ENCODE measurements at regions not wholly inside any gene's neighbourhood (a gene's known extent, or its start where the extent isn't known, plus 50 kb on each side); places are given as distances from the start of the nearest gene placed in this dataset.

DNA sequence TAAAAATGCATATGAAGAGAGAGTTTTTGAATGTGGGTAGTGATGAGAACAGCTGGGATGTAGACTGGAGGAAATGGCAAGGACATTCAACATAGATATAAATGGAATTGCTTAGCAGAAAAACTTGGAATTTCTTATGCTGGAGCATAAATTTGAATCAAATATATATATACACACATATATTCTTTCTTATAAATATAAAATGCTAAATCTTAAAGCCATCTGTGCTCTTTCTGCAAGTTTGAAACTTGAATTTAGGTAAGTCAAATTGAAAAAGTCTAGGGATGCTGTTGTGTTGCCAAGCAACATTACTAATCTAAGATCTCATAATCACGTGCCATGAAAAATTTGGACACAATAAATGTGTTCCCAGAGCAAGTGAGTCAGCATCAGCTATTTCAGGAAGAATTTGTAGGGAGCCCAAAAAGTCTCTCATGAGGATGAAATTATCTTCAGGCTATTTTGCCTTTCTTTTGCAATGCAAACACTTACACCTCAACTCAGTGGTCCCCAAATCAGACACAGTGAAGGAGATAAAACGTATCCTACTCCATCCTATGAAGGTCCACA, 58.4 kb upstream of the ALDH1A1 start:
- no peak overlapping the region for H3K4me3 ChIP-seq (ENCODE audit: control insufficient read depth, low read depth, low read length)
- TF ChIP-seq, protein P1, sequence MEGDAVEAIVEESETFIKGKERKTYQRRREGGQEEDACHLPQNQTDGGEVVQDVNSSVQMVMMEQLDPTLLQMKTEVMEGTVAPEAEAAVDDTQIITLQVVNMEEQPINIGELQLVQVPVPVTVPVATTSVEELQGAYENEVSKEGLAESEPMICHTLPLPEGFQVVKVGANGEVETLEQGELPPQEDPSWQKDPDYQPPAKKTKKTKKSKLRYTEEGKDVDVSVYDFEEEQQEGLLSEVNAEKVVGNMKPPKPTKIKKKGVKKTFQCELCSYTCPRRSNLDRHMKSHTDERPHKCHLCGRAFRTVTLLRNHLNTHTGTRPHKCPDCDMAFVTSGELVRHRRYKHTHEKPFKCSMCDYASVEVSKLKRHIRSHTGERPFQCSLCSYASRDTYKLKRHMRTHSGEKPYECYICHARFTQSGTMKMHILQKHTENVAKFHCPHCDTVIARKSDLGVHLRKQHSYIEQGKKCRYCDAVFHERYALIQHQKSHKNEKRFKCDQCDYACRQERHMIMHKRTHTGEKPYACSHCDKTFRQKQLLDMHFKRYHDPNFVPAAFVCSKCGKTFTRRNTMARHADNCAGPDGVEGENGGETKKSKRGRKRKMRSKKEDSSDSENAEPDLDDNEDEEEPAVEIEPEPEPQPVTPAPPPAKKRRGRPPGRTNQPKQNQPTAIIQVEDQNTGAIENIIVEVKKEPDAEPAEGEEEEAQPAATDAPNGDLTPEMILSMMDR (IDR thresholded peaks at IDR 0.05; ENCODE audit: control insufficient read depth, insufficient read depth, low read depth, low read length, missing control alignments) = no peak
- peak; percentile 61 for DNase-seq (ENCODE audit: low read depth)

DNA sequence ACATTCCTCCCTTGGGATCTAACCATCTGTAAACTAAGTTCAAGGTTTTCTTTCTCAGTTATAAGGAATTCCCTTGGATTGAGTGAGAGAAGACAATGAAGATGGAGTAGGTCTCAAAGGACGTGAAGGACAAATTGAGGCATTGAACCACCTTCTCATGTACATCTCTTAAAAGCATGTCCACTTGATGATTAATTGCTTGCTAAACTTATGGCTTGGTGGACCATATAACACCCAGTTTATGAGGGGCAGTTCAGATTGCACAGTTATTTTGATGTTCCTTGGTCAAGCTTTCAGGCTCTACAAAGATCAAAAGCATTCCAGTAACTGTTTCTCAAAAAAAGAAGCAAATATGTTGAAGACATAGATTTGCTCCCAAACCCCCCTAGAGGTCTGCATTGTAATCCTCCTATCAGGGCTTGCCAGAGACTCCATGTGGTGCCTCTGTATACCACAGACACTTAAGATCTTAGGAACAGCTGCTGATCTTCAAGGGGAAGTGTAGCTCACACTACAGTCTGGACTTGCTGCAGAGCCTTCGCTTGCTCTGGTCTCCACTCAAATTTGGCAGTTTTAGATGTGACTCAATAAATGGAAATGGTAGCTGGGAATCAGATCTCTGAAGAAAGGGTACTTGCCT, 56.9 kb upstream of the ALDH1A1 start:
- no peak for DNase-seq (ENCODE audit: low read depth)
- no peak overlapping the region for H3K4me3 ChIP-seq (ENCODE audit: control insufficient read depth, low read depth, low read length)
- TF ChIP-seq, protein P1 (IDR thresholded peaks at IDR 0.05; ENCODE audit: control insufficient read depth, insufficient read depth, low read depth, low read length, missing control alignments) = no peak

DNA sequence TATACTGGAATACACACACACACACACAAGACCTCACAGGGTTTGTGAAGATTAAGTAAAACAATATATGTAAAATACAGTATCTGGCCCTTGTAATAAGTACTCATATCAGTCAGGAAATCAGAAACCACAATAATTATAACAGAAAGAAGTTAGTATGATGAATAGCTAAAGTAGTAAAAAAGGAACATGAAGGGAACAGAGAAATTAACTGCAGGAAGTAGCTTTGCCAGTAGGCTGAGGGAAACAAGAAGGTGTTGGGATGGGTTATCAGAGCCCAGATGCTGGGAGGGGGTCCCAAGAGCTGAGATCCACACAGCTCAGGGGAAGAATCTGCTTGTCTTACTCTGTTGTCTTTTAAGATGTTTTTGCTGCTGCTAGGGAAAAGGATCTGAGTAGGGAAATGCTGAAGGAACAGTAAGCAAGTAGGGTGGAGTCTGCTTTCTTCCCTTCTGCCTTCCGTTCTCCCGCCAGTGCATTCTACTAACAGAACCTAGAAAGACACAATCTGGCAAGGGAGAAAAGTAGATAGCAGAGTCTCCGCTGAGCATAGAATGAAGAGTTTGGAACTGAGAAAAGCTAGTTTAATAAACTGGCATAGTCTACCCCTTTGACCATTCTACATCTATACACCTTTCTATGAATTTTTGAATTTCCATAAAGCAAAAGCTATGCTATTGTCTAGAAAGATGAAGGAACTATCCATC, 55.3 kb upstream of the ALDH1A1 start:
- TF ChIP-seq, protein P1 (IDR thresholded peaks at IDR 0.05; ENCODE audit: control insufficient read depth, insufficient read depth, low read depth, low read length, missing control alignments) = no peak
- DNase-seq (ENCODE audit: low read depth) = no peak
- no peak overlapping the region for H3K4me3 ChIP-seq (ENCODE audit: control insufficient read depth, low read depth, low read length)

DNA sequence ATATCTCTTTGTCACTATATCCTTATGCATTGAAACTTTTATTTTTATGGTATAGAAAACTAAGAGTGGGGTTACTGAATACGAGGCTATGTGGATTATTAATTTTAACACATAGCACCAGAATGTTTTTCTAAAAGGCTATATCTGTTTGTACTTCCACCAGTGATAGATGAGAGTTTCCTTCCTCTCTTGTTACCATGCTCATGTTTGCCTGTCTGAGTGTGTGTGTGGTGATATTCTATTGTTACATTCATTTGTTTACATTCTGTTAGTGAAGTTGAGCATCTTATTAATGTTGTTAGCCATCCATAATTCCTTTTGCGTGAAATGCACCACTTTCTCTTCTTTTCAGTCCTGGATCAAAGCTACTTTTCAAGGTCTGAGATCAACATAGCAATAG, 54.1 kb upstream of the ALDH1A1 start:
- DNase-seq (ENCODE audit: low read depth) = no peak
- no peak overlapping the region for H3K4me3 ChIP-seq (ENCODE audit: control insufficient read depth, low read depth, low read length)
- TF ChIP-seq, protein P1 (IDR thresholded peaks at IDR 0.05; ENCODE audit: control insufficient read depth, insufficient read depth, low read depth, low read length, missing control alignments) = no peak
